ENCODE measurements at regions not wholly inside any gene's neighbourhood (a gene's known extent, or its start where the extent isn't known, plus 50 kb on each side); places are given as distances from the start of the nearest gene placed in this dataset.
"Not testable (repeated sequence)": the region's sequence is repeated elsewhere in the genome, so short reads cannot be mapped to it uniquely, and the experiment has no call there.

GRCh38 chr6:15827496-15828255, 164.8 kb upstream of the DTNBP1 start:
- H3K27ac Mint-ChIP-seq, result peak overlapping the region; percentile 28
- H3K4me1 Mint-ChIP-seq, result peaks cover 17% of the 10 kb centered on the region
- H3K4me3 Mint-ChIP-seq, result no peak overlapping the region
- H3K36me3 Mint-ChIP-seq, result no peaks in the 10 kb centered on the region
- no peaks in the 10 kb centered on the region for H3K9me3 Mint-ChIP-seq
- no peaks in the 10 kb centered on the region for H3K27me3 Mint-ChIP-seq
- ATAC-seq, result no peak

- no peaks in the 10 kb centered on the region for H3K9me3 Mint-ChIP-seq
- no peaks in the 10 kb centered on the region for H3K36me3 Mint-ChIP-seq
These were observed 164.0 kb upstream of the DTNBP1 start for GRCh38 chr6:15826814-15827318.

GRCh38 chr6:15825332-15825930, 162.6 kb upstream of the DTNBP1 start:
- ATAC-seq, result no peak
- no peaks in the 10 kb centered on the region for H3K9me3 Mint-ChIP-seq
- H3K27me3 Mint-ChIP-seq, result peaks cover 4% of the 10 kb centered on the region
- no peaks in the 10 kb centered on the region for H3K36me3 Mint-ChIP-seq
- H3K4me1 Mint-ChIP-seq, result peaks cover 16% of the 10 kb centered on the region
- H3K4me3 Mint-ChIP-seq, result no peak overlapping the region
- no peak overlapping the region for H3K27ac Mint-ChIP-seq

More at GRCh38 chr6:15826814-15827318, 164.0 kb upstream of the DTNBP1 start:
- no peak for ATAC-seq
- Mint-ChIP-seq H3K27ac (no peak overlapping the region), H3K4me3 (no peak overlapping the region), H3K4me1 (peaks cover 16% of the 10 kb centered on the region), H3K27me3 (no peaks in the 10 kb centered on the region)

- Mint-ChIP-seq H3K27ac (no peak overlapping the region), H3K4me3 (no peak overlapping the region), H3K27me3 (peaks cover 9% of the 10 kb centered on the region), H3K4me1 (peaks cover 20% of the 10 kb centered on the region), H3K36me3 (no peaks in the 10 kb centered on the region), H3K9me3 (no peaks in the 10 kb centered on the region)
- ATAC-seq, result no peak
These were observed 162.0 kb upstream of the DTNBP1 start for GRCh38 chr6:15824811-15825210.

- H3K27ac Mint-ChIP-seq, result no peak overlapping the region
- H3K4me1 Mint-ChIP-seq, result peaks cover 20% of the 10 kb centered on the region
- H3K4me3 Mint-ChIP-seq, result no peak overlapping the region
- H3K9me3 Mint-ChIP-seq, result no peaks in the 10 kb centered on the region
- no peaks in the 10 kb centered on the region for H3K36me3 Mint-ChIP-seq
- ATAC-seq, result no peak
- H3K27me3 Mint-ChIP-seq, result peaks cover 9% of the 10 kb centered on the region
These were observed 161.1 kb upstream of the DTNBP1 start for GRCh38 chr6:15823838-15824414.

- Mint-ChIP-seq H3K4me3 (no peak overlapping the region), H3K36me3 (no peaks in the 10 kb centered on the region), H3K27ac (no peak overlapping the region), H3K4me1 (peaks cover 17% of the 10 kb centered on the region), H3K9me3 (no peaks in the 10 kb centered on the region), H3K27me3 (peaks cover 9% of the 10 kb centered on the region)
- ATAC-seq, result no peak
These were observed 160.0 kb upstream of the DTNBP1 start for GRCh38 chr6:15822835-15823234.

GRCh38 chr6:15819841-15820240, 157.0 kb upstream of the DTNBP1 start:
- Mint-ChIP-seq H3K27me3 (peaks cover 9% of the 10 kb centered on the region), H3K27ac (no peak overlapping the region), H3K36me3 (no peaks in the 10 kb centered on the region), H3K4me3 (no peak overlapping the region), H3K4me1 (peaks cover 14% of the 10 kb centered on the region), H3K9me3 (no peaks in the 10 kb centered on the region)
- ATAC-seq, result no peak

- Mint-ChIP-seq H3K9me3 (no peaks in the 10 kb centered on the region), H3K4me3 (no peak overlapping the region), H3K36me3 (no peaks in the 10 kb centered on the region), H3K4me1 (peaks cover 14% of the 10 kb centered on the region), H3K27ac (no peak overlapping the region), H3K27me3 (peaks cover 9% of the 10 kb centered on the region)
- ATAC-seq, result no peak
These were observed 156.4 kb upstream of the DTNBP1 start for GRCh38 chr6:15819226-15819625.

- H3K4me3 Mint-ChIP-seq, result no peak overlapping the region
- no peaks in the 10 kb centered on the region for H3K9me3 Mint-ChIP-seq
- H3K4me1 Mint-ChIP-seq, result peaks cover 14% of the 10 kb centered on the region
- H3K36me3 Mint-ChIP-seq, result no peaks in the 10 kb centered on the region
- no peak overlapping the region for H3K27ac Mint-ChIP-seq
- peaks cover 9% of the 10 kb centered on the region for H3K27me3 Mint-ChIP-seq
- no peak for ATAC-seq
These were observed 155.7 kb upstream of the DTNBP1 start for GRCh38 chr6:15818491-15818890.

GRCh38 chr6:15818044-15818443, 155.2 kb upstream of the DTNBP1 start:
- no peaks in the 10 kb centered on the region for H3K36me3 Mint-ChIP-seq
- ATAC-seq, result no peak
- H3K27me3 Mint-ChIP-seq, result peaks cover 9% of the 10 kb centered on the region
- H3K9me3 Mint-ChIP-seq, result no peaks in the 10 kb centered on the region
- no peak overlapping the region for H3K4me3 Mint-ChIP-seq
- no peak overlapping the region for H3K27ac Mint-ChIP-seq
- H3K4me1 Mint-ChIP-seq, result peaks cover 17% of the 10 kb centered on the region

GRCh38 chr6:15817100-15817499, 154.3 kb upstream of the DTNBP1 start:
- no peak overlapping the region for H3K27ac Mint-ChIP-seq
- no peak for ATAC-seq
- peaks cover 9% of the 10 kb centered on the region for H3K27me3 Mint-ChIP-seq
- no peaks in the 10 kb centered on the region for H3K9me3 Mint-ChIP-seq
- no peak overlapping the region for H3K4me3 Mint-ChIP-seq
- no peaks in the 10 kb centered on the region for H3K36me3 Mint-ChIP-seq
- peaks cover 22% of the 10 kb centered on the region for H3K4me1 Mint-ChIP-seq

GRCh38 chr6:15816661-15817060, 153.8 kb upstream of the DTNBP1 start:
- peaks cover 22% of the 10 kb centered on the region for H3K4me1 Mint-ChIP-seq
- H3K4me3 Mint-ChIP-seq, result no peak overlapping the region
- ATAC-seq, result no peak
- H3K36me3 Mint-ChIP-seq, result no peaks in the 10 kb centered on the region
- H3K27me3 Mint-ChIP-seq, result peaks cover 9% of the 10 kb centered on the region
- H3K9me3 Mint-ChIP-seq, result no peaks in the 10 kb centered on the region
- H3K27ac Mint-ChIP-seq, result no peak overlapping the region

- peak; percentile 81 for ATAC-seq
- not testable (repeated sequence) for H3K9me3 Mint-ChIP-seq, H3K4me3 Mint-ChIP-seq, H3K36me3 Mint-ChIP-seq
- peak overlapping the region; percentile 40 for H3K27ac Mint-ChIP-seq
- H3K4me1 Mint-ChIP-seq, result peaks cover 14% of the 10 kb centered on the region
- peaks cover 11% of the 10 kb centered on the region for H3K27me3 Mint-ChIP-seq
These were observed 150.9 kb upstream of the DTNBP1 start for GRCh38 chr6:15813698-15814097.

GRCh38 chr6:15811107-15811506, 148.3 kb upstream of the DTNBP1 start:
- ATAC-seq, result no peak
- Mint-ChIP-seq H3K9me3 (no peaks in the 10 kb centered on the region), H3K27ac (no peak overlapping the region), H3K4me1 (peaks cover 14% of the 10 kb centered on the region), H3K27me3 (peaks cover 11% of the 10 kb centered on the region), H3K36me3 (no peaks in the 10 kb centered on the region), H3K4me3 (no peak overlapping the region)

GRCh38 chr6:15810618-15811017, 147.8 kb upstream of the DTNBP1 start:
- Mint-ChIP-seq H3K27me3 (peaks cover 11% of the 10 kb centered on the region), H3K27ac (no peak overlapping the region), H3K4me1 (peaks cover 14% of the 10 kb centered on the region), H3K4me3 (no peak overlapping the region), H3K36me3 (no peaks in the 10 kb centered on the region), H3K9me3 (no peaks in the 10 kb centered on the region)
- ATAC-seq, result no peak

GRCh38 chr6:15809367-15809766, 146.5 kb upstream of the DTNBP1 start:
- H3K27me3 Mint-ChIP-seq, result peaks cover 11% of the 10 kb centered on the region
- H3K4me3 Mint-ChIP-seq, result no peak overlapping the region
- ATAC-seq, result no peak
- no peaks in the 10 kb centered on the region for H3K9me3 Mint-ChIP-seq
- no peaks in the 10 kb centered on the region for H3K36me3 Mint-ChIP-seq
- peak overlapping the region; percentile 7 for H3K27ac Mint-ChIP-seq
- H3K4me1 Mint-ChIP-seq, result peaks cover 14% of the 10 kb centered on the region

Measured in stimulated activated memory B cell treated with anti-CD40 and anti-IgM and Interleukin-4, amounts not matched to agents 10 μg/mL and 1 μg/mL and 100 μg/mL, for 72 hours (primary cell).